ENCODE measurements at regions not wholly inside any gene's neighbourhood (a gene's known extent, or its start where the extent isn't known, plus 50 kb on each side); places are given as distances from the start of the nearest gene placed in this dataset.

DNA sequence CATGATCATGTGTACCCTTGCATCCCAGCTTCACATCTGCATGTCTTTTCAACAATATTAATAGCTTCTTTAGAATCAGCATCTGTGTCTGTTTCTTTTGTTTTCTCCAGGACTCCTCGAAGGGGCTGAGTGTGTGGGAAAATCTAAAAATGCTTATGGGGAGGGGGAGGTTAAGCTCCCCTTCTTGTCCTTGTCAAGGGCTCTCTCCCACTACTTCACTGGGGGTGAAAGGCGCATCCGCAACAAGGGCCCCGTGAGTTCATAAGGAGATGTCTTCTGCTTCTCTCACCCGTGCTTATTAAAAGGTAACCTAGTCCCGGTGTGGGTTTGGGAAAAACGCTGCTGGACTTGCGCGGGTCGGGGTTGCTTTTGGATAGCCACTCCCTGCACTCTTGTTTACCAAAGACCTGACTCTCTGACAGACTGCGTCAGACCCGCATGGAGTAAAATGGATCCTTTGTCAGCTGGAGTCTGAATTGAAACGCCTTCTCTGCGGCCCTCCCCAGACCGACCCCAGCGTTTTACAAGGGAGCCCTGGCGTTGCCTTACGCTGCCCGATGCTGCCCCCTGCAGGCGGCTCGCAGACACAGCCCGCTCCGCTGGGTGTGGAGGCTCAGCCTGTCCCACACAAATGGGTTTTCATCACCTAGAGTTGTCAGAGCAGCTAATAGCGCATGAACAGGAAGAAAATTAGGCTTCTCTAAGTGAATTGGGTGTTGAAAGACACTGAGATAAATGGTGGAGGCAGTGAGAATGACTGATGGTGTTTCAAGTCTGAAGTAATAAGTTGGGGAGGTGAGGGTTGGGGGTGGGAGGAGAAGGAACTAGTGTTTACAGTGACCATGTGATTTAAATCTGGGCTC is 53.8 kb downstream of the IER5 start:
- peaks cover 13% of the 10 kb centered on the region for H3K9me3 Mint-ChIP-seq
- H3K27me3 Mint-ChIP-seq (ENCODE audit: insufficient read depth) = peaks cover 48% of the 10 kb centered on the region
- DNase-seq = peak; percentile 97
- no peak overlapping the region for H3K4me3 ChIP-seq (ENCODE audit: low read length)
- no peaks in the 10 kb centered on the region for H3K36me3 ChIP-seq (ENCODE audit: control insufficient read depth, insufficient read depth, low read length)
- H3K9me3 ChIP-seq (ENCODE audit: control insufficient read depth, low read length) = peaks cover 13% of the 10 kb centered on the region
- TF ChIP-seq, protein P1, sequence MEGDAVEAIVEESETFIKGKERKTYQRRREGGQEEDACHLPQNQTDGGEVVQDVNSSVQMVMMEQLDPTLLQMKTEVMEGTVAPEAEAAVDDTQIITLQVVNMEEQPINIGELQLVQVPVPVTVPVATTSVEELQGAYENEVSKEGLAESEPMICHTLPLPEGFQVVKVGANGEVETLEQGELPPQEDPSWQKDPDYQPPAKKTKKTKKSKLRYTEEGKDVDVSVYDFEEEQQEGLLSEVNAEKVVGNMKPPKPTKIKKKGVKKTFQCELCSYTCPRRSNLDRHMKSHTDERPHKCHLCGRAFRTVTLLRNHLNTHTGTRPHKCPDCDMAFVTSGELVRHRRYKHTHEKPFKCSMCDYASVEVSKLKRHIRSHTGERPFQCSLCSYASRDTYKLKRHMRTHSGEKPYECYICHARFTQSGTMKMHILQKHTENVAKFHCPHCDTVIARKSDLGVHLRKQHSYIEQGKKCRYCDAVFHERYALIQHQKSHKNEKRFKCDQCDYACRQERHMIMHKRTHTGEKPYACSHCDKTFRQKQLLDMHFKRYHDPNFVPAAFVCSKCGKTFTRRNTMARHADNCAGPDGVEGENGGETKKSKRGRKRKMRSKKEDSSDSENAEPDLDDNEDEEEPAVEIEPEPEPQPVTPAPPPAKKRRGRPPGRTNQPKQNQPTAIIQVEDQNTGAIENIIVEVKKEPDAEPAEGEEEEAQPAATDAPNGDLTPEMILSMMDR (conservative IDR thresholded peaks at IDR 0.05) = peak; percentile 99
- H3K9ac ChIP-seq (ENCODE audit: extremely low read depth, low read length, poor library complexity, severe bottlenecking) = no peak overlapping the region
- peaks cover 29% of the 10 kb centered on the region for H3K27me3 ChIP-seq (ENCODE audit: control insufficient read depth, insufficient read depth, low read length, poor library complexity, severe bottlenecking)
- peaks cover 22% of the 10 kb centered on the region for H3K4me1 ChIP-seq (ENCODE audit: control insufficient read depth, insufficient read depth, low read length)
- H3K4me1 Mint-ChIP-seq = peaks cover 24% of the 10 kb centered on the region
- peak overlapping the region; percentile 69 for H3K27ac ChIP-seq (ENCODE audit: low read depth, low read length)
- no peak overlapping the region for H3K4me3 Mint-ChIP-seq
- H3K36me3 Mint-ChIP-seq (ENCODE audit: low read depth) = no peaks in the 10 kb centered on the region
- WGBS, 2 experiments (ENCODE audit: insufficient coverage in 1 of 2, insufficient read length in 1 of 2) = 8 to 21% methylated on average over 19 to 24 of the region's 24 CpGs
- peak overlapping the region; percentile 77 for H3K27ac Mint-ChIP-seq

DNA sequence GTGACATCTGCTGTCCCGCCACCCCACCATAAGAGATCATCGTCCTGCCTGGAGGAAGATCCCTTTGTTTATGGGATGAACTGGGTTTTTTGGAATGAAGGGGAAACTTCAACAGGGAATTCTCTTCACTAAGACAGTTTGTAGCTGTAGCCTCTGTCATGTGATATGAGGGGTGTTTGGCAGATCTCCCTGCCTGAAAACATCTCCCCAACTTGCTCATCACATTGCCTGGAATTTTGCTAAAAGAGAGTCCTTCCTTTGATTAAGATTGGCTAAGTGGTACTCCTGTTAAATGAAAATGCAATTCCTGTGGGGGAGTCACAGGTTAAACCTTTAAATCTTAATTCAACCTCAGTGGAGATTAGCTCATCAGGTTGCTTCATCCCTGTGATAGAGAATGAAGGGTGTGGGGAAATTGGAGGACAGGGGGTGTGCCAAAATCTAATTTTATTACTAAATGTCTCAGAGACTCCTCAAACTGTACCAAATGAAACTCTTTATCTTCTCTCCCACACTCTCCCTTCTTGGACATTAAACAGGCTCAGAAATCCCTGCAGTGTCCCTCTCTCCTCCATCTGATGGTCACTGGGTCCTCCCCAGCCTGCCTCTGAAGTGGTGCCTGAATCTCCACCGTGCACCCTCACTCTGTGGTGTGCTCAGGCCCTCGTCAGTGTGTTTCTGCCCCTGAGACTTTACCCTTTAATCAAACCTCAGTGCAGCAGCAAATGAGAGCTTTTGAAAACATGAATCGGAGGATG is 54.8 kb downstream of the IER5 start:
- H3K4me1 ChIP-seq (ENCODE audit: control insufficient read depth, insufficient read depth, low read length) = peaks cover 22% of the 10 kb centered on the region
- no peak overlapping the region for H3K9ac ChIP-seq (ENCODE audit: extremely low read depth, low read length, poor library complexity, severe bottlenecking)
- Mint-ChIP-seq H3K36me3 (ENCODE audit: low read depth) (no peaks in the 10 kb centered on the region), H3K27ac (no peak overlapping the region), H3K9me3 (peaks cover 13% of the 10 kb centered on the region), H3K27me3 (ENCODE audit: insufficient read depth) (peaks cover 49% of the 10 kb centered on the region), H3K4me1 (peaks cover 24% of the 10 kb centered on the region), H3K4me3 (no peak overlapping the region)
- DNase-seq = no peak
- H3K27ac ChIP-seq (ENCODE audit: low read depth, low read length) = no peak overlapping the region
- TF ChIP-seq, protein P1 (conservative IDR thresholded peaks at IDR 0.05) = no peak
- H3K9me3 ChIP-seq (ENCODE audit: control insufficient read depth, low read length) = peaks cover 13% of the 10 kb centered on the region
- no peaks in the 10 kb centered on the region for H3K36me3 ChIP-seq (ENCODE audit: control insufficient read depth, insufficient read depth, low read length)
- H3K27me3 ChIP-seq (ENCODE audit: control insufficient read depth, insufficient read depth, low read length, poor library complexity, severe bottlenecking) = peaks cover 25% of the 10 kb centered on the region
- 75 to 78% methylated on average over 2 to 5 of the region's 5 CpGs for WGBS, 2 experiments (ENCODE audit: insufficient coverage in 1 of 2, insufficient read length in 1 of 2)
- no peak overlapping the region for H3K4me3 ChIP-seq (ENCODE audit: low read length)

DNA sequence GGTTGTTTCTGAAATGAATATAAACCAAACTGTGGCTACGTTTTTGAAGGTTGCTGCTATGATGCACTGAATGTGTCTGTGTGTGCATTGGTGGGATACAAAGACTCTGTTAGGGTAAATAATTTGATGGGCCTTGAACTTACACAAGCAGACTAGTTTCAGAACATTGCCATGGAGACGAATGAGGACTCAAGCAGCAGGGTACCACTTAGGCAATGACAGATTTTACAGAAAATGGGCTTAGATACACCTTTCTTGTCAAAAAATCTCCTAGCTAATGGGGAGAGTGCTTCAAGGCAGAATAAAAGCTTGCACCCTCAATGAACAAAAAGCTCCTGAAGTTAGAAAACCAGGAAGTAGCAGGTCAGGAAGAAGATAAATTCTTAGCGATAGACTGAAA is 55.7 kb downstream of the IER5 start:
- H3K27me3 Mint-ChIP-seq (ENCODE audit: insufficient read depth) = peaks cover 49% of the 10 kb centered on the region
- no peak overlapping the region for H3K4me3 Mint-ChIP-seq
- H3K9me3 Mint-ChIP-seq = peaks cover 13% of the 10 kb centered on the region
- Histone ChIP-seq H3K27ac (ENCODE audit: low read depth, low read length) (no peak overlapping the region), H3K9ac (ENCODE audit: extremely low read depth, low read length, poor library complexity, severe bottlenecking) (no peak overlapping the region), H3K27me3 (ENCODE audit: control insufficient read depth, insufficient read depth, low read length, poor library complexity, severe bottlenecking) (peaks cover 25% of the 10 kb centered on the region), H3K4me3 (ENCODE audit: low read length) (no peak overlapping the region), H3K9me3 (ENCODE audit: control insufficient read depth, low read length) (peaks cover 13% of the 10 kb centered on the region), H3K4me1 (ENCODE audit: control insufficient read depth, insufficient read depth, low read length) (peaks cover 18% of the 10 kb centered on the region), H3K36me3 (ENCODE audit: control insufficient read depth, insufficient read depth, low read length) (no peaks in the 10 kb centered on the region)
- no peak overlapping the region for H3K27ac Mint-ChIP-seq
- no peaks in the 10 kb centered on the region for H3K36me3 Mint-ChIP-seq (ENCODE audit: low read depth)
- no peak for DNase-seq
- WGBS, 2 experiments (ENCODE audit: insufficient coverage in 1 of 2, insufficient read length in 1 of 2) = 74 to 82% methylated on average over 3 of the region's 3 CpGs
- peaks cover 16% of the 10 kb centered on the region for H3K4me1 Mint-ChIP-seq
- TF ChIP-seq, protein P1 (conservative IDR thresholded peaks at IDR 0.05) = no peak

Measured in endodermal cell (in vitro differentiated cells).